ENCODE measurements at regions not wholly inside any gene's neighbourhood (a gene's known extent, or its start where the extent isn't known, plus 50 kb on each side); places are given as distances from the start of the nearest gene placed in this dataset.

- Histone ChIP-seq H3F3A (ENCODE audit: insufficient read depth, low read length, poor library complexity, severe bottlenecking) (no peaks in the 10 kb centered on the region), H3K9me3 (ENCODE audit: low read length) (no peaks in the 10 kb centered on the region), H3K36me3 (ENCODE audit: insufficient read depth, low read length) (no peaks in the 10 kb centered on the region), H3K9me2 (ENCODE audit: insufficient read depth, low read length) (no peaks in the 10 kb centered on the region), H3K27ac (ENCODE audit: low read length) (no peak overlapping the region), H3K9ac (ENCODE audit: low read length) (no peak overlapping the region), H4K20me1 (ENCODE audit: insufficient read depth) (no peaks in the 10 kb centered on the region), H3K27me3 (ENCODE audit: insufficient read depth, low read depth, low read length) (no peaks in the 10 kb centered on the region), H3K4me3 (ENCODE audit: low read length) (no peak overlapping the region), H2AFZ (ENCODE audit: low read depth, low read length) (no peak overlapping the region), H3K4me2 (ENCODE audit: low read length) (no peak overlapping the region), H3K79me2 (replicated peaks; ENCODE audit: insufficient read depth, low read length) (no peaks in the 10 kb centered on the region)
- no peak for TF ChIP-seq POLR2AphosphoS5 (IDR thresholded peaks at IDR 0.05)
- no peak for TF ChIP-seq MXI1 (conservative IDR thresholded peaks at IDR 0.05; ENCODE audit: poor library complexity, severe bottlenecking)
- TF ChIP-seq EZH2 (IDR thresholded peaks at IDR 0.05; ENCODE audit: borderline replicate concordance, insufficient read depth, low read length, poor library complexity, severe bottlenecking) = no peak
- no peak for TF ChIP-seq SMC3 (conservative IDR thresholded peaks at IDR 0.05; ENCODE audit: poor library complexity)
- no peak for TF ChIP-seq REST (IDR thresholded peaks at IDR 0.05; ENCODE audit: borderline replicate concordance)
- no peak for TF ChIP-seq TAF1 (IDR thresholded peaks at IDR 0.05; ENCODE audit: low read depth)
- no peak for TF ChIP-seq RAD21 (conservative IDR thresholded peaks at IDR 0.05)
- no peak for TF ChIP-seq CTCF (IDR thresholded peaks at IDR 0.05; ENCODE audit: poor library complexity, severe bottlenecking)
- TF ChIP-seq EP300 (conservative IDR thresholded peaks at IDR 0.05; ENCODE audit: poor library complexity, severe bottlenecking) = no peak
These were observed 174.7 kb downstream of the UGT8 start for GRCh38 chr4:114773339-114773738.

Data from neural cell (in vitro differentiated cells).